DMS79 treated with DMSO at 0.1 percent for 48 hours (cell line): ENCODE measurements at regions not wholly inside any gene's neighbourhood (a gene's known extent, or its start where the extent isn't known, plus 50 kb on each side); places are given as distances from the start of the nearest gene placed in this dataset.

ENCODE experiments used
- DNase-seq: peaks from one replicate; lab custom pipeline; 2025; lab: John Stamatoyannopoulos, UW

GRCh38 chr3:190722181-190722905 is 140.2 kb downstream of the GMNC start:
- no peak for DNase-seq

GRCh38 chr3:190721330-190721729 is 141.2 kb downstream of the GMNC start:
- DNase-seq: peak; percentile 28

GRCh38 chr3:190718671-190719070 is 143.8 kb downstream of the GMNC start:
- no peak for DNase-seq

- DNase-seq: no peak
Observed at GRCh38 chr3:190718097-190718496, 144.4 kb downstream of the GMNC start.

GRCh38 chr3:190716961-190717360 is 145.5 kb downstream of the GMNC start:
- no peak for DNase-seq

- DNase-seq: no peak
Observed at GRCh38 chr3:190716211-190716610, 146.3 kb downstream of the GMNC start.

GRCh38 chr3:190710723-190711122 is 151.8 kb downstream of the GMNC start:
- no peak for DNase-seq

- no peak for DNase-seq
Observed at GRCh38 chr3:190709351-190709773, 153.1 kb downstream of the GMNC start.
